CD4-positive, alpha-beta T cell treated with Interferon gamma for 1 hour (primary cell): ENCODE measurements at regions not wholly inside any gene's neighbourhood (a gene's known extent, or its start where the extent isn't known, plus 50 kb on each side); places are given as distances from the start of the nearest gene placed in this dataset.
"Not testable (repeated sequence)": the region's sequence is repeated elsewhere in the genome, so short reads cannot be mapped to it uniquely, and the experiment has no call there.

ENCODE experiments used
- DNase-seq: peaks from one replicate; pipeline ENCODE4 v3.0.0-alpha.2; 2020

DNA sequence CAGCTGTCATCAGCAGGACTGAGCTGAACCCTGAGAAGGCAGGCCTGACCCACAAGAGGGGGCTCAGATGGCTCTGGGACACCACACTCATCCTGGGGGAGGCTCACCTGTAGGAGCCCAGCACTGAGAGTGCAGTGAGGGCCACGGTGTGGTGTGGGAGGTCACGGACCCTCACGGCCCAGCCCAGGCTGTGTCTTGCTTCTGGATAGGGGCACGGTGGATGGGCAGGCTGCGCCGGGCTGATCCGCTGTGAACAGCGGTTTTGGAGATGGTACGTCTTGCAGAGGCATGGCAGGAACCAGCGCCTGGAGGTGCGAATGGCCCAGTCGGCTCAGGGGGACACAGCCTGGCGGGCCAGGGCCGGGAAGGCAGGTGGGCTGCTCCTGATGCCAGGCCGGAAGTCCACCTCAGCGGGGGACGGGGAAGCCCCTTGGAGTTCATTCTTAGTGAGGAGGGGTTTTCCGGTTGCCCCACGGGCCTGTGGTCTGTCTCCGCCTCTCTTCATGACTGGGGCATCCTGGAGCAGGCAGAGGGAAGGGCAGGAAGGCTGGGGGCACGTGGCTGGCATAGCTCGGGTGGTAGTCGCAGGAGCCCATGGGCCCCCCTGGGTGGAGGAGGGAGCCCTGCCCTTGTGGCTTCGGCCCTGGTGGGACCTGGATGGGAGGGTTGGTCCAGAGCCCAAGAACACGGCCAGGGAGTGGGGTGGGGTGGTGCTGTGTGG is 112.5 kb downstream of the UNCX start:
- DNase-seq: no peak

DNA sequence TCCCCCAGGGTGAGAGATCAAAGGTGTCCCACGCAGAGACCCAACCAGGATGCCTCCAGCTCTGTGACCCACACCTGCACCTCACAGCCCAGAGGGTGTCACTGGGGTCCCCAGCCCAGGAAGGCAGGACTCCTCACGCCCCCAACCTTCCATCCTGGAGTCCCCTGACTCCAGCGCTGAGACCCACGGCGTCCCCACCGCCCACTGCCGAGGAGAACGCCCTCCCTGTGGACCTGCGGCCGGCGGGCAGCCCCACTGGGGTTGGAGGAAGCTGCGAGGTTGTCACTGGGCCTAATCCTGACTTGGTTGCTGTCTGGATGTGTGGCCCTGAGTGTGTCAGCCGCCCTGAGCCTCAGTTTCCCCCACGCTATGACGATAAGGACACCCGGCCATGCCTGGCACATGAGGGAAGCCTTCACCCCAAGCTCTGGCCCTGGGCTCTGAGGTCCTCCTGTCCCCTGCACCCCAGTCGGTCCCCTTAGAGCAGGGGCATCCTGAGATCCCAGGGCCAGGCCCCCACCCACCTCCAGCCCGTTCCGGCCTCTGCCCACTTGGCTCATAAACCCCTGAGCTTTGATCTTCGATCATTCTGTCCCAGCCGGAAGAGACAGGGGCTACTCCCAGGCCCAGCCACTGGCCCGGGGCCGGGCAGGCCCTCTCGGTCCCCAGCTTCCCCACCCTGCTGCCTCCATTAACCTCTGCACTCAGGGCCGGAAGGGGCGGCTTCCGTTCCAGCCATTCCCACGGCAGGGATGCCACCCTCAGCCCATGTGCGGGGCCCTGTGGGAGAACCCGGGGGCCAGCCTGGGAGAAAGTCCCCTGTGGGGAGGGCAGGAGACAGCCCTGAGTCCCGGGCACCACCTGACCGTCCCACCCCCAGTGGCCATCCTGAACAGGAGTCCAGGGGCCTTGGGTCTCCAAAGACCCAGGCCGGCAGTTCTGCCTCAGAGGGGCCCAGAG is 113.2 kb downstream of the MICALL2 start:
- no peak for DNase-seq

DNA sequence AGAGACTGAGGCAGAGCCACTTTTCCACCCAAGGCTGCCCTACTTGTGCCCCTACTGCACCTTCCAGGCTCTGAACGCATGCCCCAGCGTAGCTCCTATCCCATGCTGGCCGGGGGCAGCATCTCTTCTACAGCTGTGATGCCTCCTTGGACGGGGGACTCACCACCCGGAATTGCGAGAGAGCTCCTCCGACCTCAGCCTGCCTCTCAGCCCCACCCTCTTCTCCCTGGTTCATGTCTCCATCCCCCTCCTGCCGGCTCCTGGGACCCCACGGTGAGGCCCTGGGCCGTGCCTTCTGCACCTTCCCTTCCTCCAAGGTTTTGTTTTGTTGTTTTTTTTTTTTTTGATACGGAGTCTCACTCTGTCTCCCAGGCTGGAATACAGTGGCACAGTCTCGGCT is 112.4 kb downstream of the MICALL2 start:
- DNase-seq: no peak

DNA sequence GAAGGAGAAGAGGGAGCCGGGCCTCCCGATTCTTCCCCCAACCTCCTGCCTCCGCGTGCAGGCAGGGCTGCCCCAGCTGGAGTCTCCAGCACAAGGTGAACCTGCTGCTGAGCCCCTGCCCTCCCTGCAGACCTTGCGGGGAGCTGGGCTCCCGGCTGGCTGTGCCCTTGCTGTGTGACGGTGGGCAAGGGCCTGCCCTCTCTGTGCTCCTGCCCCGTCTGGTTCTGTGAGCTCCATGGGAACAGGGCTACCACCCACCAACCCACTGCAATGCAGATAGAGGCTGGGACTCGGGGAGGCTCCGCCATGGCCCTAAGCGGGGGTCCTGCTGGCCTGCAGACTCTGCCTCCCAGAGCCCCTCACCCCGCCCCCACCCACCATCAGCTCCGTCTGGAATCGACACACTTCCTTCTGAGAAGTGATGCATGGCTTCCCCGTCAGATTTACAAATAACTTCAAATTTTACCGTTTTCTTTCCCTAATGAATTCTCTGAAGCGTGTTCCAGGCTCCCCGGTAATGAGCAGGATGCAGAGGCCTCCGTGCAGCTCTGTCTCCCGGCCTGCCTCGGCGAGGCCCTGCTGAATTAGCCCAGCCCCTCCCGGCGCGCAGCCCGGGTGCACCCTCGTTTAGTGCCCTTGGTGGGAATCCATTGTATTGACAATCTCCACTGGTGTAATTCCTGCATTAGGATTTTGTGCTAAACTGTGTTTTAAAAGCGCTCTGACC is 111.0 kb downstream of the MICALL2 start:
- no peak for DNase-seq

DNA sequence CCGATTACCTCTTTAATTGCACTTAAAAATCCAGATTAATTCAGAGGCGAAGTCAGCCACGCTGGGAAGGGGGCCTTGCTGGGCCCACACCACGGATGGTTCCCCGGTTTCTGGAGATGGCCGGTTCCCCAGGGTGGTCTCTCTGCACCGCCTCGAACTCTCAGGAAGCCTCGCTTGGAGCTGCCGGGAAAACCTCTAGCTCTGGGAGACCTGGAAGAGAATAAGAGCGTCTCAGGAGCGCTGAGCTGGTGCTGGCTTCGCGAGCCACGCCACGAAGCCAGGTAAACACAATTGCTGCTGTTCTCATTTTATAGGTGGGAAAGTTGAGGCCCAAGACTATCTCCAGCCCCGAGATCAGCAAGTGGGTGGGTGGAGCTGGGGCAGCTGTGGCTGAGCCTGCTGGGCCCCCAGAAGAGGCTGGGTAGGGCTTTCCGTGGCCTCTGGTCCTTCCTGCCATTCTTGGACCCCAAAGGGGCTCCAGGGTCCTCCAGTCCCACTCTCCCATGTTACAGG is 110.4 kb downstream of the MICALL2 start:
- DNase-seq: no peak

DNA sequence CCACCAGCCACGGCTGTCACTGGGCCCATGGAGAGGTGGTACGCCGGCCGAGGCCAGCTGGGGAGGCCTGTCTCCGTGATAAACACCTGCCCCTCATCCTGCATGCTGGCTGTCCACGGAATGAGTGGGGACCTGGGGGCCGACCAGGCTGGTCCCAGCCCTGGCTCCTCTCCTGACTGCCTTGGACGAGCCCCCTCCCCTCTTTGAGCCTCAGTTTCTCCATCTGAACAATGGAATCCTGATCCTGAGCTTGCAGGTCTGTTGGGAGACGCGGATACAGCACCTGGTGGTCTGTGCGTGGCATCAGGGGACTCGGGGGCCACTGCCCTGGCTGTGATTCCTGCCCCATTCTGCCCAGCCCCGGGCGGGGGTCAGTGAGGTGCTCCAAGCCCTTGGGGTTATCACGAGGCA is 109.9 kb downstream of the MICALL2 start:
- DNase-seq: no peak

DNA sequence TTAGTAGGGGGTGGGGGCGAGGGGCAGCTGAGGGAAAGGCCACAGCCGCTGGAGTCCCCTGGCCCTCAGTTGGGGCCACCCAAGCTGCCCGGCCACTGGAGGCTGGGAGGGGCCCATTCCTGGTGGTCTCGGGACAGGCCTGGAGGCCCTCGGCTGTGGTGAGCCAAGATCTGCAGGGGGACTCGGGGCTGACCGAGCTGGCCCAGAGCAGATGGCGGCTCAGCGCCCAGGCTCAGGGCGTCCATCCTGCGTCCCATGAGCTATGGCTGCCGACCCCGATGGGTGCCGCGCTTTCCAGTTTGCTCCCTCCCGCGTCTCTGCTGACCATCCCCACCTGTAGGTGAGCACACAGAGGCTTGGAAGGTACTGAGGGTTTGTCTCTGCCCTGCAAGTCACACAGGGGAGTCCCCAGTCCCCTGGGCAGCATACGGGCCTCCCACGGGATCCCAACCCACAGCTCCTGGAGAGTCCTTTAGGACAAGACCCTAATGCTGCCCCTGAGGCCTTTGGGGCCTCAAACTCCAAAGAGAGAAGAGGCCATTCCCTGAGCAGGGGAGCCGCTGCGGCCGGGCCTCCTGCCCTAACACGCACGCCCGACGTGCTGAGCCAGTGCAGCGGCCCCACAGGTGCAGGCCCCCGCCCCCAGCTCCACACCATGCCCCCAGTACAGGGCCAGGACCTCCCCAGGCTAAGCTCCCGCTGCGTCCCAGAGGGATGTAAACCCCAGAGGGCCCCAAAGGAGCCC is 107.2 kb downstream of the MICALL2 start:
- DNase-seq: no peak

DNA sequence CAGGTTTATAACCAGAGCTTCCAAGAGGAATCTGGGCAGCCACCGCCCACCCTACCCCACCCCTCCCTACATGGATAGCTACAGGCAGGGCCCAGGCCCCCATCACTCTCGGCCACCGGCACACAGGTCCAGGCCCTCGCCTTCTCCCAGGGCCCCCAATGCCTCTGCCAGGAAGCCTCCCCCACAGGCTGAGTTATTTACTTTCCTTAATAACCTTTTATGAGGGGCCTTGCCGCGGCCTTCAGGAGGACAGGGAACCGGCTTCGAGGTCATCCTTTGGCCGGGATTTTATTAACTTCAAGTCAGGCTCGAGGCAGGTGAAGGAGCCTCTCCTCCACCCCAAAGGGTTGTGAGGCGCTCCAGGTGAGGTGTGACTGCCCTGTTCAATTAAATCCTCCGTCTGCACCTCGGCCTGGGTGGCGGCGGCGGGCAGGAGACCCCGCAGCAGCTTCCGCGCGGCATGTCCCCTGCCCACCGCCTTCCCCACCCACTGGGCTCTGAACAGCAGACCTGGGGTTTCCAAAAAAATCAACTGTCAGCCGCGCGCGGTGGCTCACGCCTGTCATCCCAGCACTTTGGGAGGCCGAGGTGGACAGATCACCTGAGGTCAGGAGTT is 106.5 kb downstream of the MICALL2 start:
- no peak for DNase-seq

DNA sequence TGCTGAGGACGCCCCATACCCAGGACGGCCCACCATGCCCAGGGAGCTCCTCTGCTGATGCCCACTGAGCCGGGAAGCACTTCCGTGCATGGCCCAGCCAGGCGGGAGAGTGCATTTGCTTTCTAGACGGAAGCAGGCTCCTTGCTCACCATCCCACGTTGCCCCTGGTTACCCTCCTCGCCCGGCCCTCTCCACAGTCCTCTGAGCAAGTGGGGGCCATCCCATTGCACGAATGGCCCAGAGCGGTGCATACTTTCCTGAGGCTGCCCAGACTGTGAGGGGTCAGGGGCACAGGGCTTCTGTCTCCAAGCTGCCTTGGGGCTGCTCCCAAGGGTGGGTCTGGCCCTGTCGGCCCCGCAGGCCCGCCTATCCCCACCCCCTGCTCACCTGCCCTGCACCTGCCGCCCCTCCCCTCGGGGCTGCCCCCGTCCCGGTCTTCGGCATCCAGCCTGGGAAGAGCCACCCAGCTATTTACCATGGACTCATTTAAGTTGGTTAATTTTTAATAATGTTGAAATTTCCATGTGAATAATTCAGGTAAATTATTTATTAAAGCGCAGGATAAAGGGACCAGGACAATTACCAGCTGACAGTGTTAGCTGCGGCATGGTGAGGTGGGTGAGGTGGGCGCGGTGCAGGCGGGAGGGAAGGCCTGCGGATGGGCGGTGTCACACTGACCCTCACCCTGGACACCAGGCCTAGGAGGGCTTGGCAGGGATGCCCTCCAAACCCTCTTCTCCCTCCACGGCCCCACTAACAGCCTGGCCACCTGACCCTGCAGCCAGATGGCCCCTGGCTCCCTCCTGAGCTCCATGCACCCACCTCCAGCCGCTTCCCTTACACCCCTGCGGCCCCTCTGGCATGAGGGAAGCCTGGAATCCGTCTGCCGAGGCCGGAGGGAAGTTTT is 104.4 kb downstream of the MICALL2 start:
- DNase-seq: no peak

DNA sequence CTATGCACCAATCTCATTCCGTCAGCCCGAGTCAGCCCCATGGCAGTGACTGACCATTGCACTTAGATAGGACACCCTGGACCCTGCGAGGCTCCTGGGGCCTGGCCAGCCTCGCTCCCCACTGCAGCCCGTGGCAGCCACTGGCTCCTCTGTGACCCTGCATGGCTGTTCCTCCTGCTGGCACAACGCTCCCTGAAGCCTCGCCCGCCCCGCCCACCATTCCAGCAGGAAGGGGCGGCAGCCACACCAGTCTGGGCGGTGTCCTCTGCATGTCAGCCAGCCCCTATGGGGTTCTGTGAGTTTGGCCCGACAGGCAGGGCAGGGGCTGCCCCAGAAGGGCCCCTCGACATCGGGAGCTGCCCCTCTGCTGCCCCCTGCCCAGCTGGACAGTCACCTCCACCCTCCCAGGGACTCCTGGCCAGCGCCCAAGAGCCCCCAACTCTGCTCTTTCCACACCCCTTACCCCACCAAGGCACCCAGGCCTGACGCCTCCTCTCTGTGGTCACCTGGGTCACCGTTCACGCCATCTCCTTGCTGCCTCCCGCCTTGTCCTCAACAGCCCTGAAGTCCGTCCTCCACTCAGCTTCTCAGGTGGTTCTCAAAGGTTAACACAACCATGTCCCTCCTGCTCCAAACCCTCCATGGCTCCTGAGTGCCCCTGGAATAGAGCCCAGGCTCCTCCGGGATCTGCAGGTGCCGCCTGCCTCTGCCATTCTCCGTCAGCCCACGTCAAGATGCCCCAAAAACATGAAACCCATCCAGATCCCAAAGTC is 103.5 kb downstream of the MICALL2 start:
- no peak for DNase-seq

DNA sequence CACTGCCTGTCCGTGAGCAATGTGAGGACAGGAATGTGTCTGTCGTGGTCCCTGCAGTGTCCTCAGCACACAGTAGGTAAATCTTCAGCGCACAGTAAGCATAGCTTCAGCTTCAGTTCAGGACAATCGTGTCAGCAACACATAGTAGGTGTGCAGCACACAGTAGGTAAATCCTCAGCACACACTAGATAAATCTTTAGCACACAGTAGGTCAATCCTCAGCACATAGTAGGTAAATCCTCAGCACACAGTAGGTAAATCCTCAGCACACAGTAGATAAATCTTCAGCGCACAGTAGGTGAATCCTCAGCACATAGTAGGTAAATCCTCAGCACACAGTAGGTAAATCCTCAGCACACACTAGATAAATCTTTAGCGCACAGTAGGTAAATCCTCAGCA is 102.4 kb downstream of the MICALL2 start:
- not testable (repeated sequence) for DNase-seq

DNA sequence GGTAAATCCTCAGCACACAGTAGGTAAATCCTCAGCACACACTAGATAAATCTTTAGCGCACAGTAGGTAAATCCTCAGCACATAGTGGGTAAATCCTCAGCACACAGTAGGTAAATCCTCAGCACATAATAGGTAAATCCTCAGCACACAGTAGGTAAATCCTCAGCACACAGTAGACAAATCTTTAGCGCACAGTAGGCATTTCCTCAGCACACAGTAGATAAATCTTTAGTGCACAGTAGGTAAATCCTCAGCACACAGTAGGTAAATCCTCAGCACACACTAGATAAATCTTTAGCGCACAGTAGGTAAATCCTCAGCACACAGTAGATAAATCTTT is 102.0 kb downstream of the MICALL2 start:
- DNase-seq: not testable (repeated sequence)

DNA sequence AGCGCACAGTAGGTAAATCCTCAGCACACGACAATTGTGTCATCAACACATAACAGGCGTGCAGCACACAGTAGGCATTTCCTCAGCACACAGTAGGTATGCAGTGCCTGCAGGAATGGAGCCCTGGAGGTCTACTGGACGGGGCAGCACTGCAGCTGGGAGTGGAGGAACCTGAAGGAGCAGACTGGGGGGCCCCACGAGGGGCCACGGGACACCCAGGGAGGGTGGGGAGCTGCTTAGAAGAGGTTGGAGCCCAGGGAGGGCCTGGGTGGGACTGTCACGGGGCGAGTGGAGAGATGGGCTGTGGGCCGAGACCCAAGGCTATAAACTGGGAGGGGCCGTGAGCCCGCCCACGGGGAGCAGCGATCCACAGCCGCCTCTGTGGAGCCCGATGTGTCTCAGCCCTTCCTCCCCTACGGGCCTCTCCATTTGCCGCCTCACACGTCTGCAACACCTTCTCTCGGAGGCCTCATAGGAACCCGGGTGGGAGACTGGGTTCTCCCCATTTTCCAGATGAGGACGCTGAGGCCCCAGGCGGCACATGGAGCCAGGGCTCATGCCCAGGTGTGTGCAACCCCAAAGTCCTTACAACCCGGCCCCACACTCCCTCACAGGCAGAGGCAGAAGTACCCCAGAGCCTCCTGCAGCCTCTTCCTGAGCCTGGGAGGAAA is 101.5 kb downstream of the MICALL2 start:
- no peak for DNase-seq

DNA sequence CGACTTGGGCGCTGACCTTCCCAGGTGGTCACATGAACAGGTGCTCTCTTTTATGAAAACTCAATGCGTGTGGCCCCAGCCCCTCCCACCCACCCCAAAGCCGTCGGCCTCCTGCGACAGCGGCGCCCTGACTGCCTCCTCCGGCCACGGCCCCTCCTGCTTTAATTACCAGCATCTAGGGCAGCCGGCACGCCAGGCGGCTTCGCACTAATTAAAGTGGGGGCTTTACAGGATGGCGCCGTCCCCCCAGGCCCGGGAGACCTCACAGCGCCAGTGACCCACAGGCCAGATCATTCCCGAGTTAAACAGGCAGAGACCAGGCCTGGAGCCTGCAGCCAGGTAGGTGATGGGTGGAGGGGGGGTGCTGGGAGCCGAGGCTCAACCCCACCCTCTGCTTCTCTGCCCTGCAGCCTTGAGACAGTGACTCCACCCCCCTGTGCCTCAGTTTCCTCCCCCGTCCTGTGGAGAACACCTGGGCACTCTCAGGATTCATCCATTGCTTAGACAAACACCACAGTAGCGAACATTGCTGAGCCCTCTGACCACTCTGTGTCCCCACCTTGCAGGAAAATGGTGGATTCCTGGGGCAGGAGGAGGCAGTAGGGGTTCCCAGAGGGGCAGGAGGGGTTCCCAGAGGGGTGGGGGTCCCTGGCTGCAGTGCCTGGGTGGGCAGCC is 100.8 kb downstream of the MICALL2 start:
- no peak for DNase-seq

DNA sequence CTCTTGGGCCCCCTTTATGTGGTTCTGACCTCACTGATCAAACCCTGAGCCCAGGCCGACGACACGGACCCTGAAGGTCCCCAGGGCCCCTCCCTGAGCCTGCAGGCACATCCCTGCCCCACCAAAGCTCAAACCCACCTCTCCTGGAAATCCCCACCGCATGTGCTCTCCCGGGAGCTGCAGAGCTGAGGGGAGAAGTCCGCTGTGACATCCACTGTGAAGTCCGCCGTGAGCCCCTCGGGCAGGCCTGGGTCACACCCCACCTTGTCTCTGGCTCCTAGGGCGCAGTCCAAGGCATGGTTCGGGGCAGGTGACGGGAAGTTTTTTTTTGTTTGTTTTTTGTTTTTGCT is 100.2 kb downstream of the MICALL2 start:
- no peak for DNase-seq

DNA sequence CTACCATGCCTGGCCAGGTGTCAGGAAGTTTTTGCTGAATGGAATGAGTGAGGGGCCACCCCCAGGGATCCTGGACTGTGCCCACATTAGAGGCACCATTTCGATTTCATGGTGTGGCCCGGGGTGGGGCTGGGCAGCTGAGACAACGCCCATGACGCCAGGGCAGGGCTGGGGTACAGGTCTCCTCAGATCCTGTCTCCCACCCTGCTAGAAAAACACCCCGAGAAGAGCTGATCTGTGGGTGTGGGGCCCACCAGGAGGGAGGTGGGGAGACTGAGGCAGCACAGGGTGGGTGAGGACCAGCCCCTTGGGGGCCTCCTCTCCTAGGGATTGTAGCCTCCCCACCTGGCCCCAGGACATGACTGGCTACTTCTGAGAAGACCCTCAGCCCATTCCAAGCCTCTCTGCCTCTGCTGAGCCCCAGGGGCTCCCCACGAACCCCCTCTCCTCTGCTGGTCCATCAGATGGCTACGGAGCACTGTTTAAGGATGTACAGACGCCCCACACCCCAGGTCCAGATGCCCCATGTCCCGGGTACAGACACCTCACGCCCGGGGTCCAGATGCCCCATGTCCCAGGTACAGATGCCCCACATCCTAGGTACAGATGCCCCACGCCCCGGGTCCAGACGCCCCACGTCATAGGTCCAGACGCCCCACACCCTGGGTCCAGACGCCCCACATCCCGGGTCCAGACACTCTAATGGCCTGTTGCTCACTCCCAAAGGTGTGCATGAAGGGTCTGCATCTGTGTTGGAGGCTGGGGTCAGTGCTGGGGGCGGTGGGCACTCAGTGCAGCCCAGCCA is 99.4 kb downstream of the MICALL2 start:
- DNase-seq: no peak

DNA sequence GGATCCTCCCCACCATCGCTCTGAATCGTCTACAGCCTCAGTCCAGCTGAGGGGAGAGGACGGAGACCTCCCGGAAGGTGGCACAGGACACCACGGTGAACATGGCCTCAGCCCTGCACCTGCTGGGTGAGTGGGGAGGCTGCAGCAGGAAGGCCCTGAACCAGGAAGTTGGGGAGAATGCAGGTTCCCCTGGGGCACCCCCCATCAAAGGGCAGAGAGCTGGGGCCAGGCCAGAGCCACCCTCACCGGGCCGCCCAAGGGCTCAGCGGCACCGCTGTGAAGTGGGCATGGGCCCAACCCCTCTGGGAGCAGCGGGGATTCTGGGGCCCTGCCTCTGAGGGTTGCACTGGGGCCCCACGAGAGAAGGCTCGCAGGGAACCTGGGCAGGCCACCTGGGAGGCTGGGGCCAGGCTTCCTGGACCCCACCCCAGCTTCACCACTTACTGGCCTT is 98.7 kb downstream of the MICALL2 start:
- no peak for DNase-seq
